Gastrocnemius medialis (tissue), 4 donors: ENCODE measurements at regions not wholly inside any gene's neighbourhood (a gene's known extent, or its start where the extent isn't known, plus 50 kb on each side); places are given as distances from the start of the nearest gene placed in this dataset.

ENCODE experiments used
- POLR2A ChIP-seq, 2 donors: fragments of 450-650 bp; IDR thresholded peaks; one replicate each; pipeline ENCODE4 v1.6.1; 2017; ENCODE audit warnings: antibody characterized with exemption in 2 of 2, mild to moderate bottlenecking in 2 of 2, moderate library complexity in 2 of 2
- TF ChIP-seq, protein P1 (sequence below), 5 experiments: fragments of 450-650 bp in 3 of 5; fragments of 200-600 bp in 2 of 5; sonication (generic) in 2 of 5; IDR thresholded peaks in 4 of 5; conservative IDR thresholded peaks in 1 of 5; 1 replicate in 4 of 5; 2 replicates in 1 of 5; pipeline ENCODE4 v1.5.1; 2016 to 2019; ENCODE audit warnings: antibody characterized with exemption in 5 of 5, mild to moderate bottlenecking in 3 of 5, moderate library complexity in 3 of 5

- TF ChIP-seq, protein P1, sequence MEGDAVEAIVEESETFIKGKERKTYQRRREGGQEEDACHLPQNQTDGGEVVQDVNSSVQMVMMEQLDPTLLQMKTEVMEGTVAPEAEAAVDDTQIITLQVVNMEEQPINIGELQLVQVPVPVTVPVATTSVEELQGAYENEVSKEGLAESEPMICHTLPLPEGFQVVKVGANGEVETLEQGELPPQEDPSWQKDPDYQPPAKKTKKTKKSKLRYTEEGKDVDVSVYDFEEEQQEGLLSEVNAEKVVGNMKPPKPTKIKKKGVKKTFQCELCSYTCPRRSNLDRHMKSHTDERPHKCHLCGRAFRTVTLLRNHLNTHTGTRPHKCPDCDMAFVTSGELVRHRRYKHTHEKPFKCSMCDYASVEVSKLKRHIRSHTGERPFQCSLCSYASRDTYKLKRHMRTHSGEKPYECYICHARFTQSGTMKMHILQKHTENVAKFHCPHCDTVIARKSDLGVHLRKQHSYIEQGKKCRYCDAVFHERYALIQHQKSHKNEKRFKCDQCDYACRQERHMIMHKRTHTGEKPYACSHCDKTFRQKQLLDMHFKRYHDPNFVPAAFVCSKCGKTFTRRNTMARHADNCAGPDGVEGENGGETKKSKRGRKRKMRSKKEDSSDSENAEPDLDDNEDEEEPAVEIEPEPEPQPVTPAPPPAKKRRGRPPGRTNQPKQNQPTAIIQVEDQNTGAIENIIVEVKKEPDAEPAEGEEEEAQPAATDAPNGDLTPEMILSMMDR (IDR thresholded peaks at IDR 0.05 in 4 of 5, conservative IDR thresholded peaks at IDR 0.05 in 1 of 5), result no peak
- TF ChIP-seq POLR2A (IDR thresholded peaks at IDR 0.05), result no peak
Measured at GRCh38 chr22:47407461-47408025, 645.1 kb downstream of the TBC1D22A start.
